NCI-H146 (cell line): ENCODE measurements at regions not wholly inside any gene's neighbourhood (a gene's known extent, or its start where the extent isn't known, plus 50 kb on each side); places are given as distances from the start of the nearest gene placed in this dataset.
A peak's percentile ranks its signal among the peaks of the same experiment; 100 is the strongest.
"Not testable (repeated sequence)": the region's sequence is repeated elsewhere in the genome, so short reads cannot be mapped to it uniquely, and the experiment has no call there.

Experiments
- DNase-seq: peaks from one replicate; lab custom pipeline; 2025; lab: John Stamatoyannopoulos, UW

GRCh38 chr22:49015459-49015858 lies 812.2 kb downstream of the BRD1 start:
- peak; percentile 58 for DNase-seq

GRCh38 chr22:49014227-49015201 lies 813.2 kb downstream of the BRD1 start:
- no peak for DNase-seq

DNA sequence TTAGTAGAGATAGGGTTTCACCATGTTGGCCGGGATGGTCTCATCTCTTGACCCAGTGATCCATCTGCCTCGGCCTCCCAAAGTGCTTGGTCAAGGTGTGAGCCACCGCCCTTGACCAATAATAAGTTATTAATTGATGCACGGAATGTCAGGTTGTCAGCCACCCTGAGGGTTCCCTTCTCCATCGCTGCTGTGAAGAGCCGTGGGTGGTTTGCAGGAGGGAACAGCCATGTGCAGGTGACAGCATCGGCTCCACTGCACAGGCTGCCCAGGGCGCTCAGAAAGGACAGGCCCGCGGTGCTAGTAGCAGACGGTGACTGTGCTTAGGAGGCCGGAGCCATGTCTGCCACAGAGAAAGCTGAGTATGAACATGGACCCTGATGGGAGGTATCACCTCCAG lies 814.0 kb downstream of the BRD1 start:
- no peak for DNase-seq

GRCh38 chr22:49012712-49013395 lies 814.8 kb downstream of the BRD1 start:
- no peak for DNase-seq

- no peak for DNase-seq
These were observed 815.7 kb downstream of the BRD1 start for GRCh38 chr22:49011769-49012648.

DNA sequence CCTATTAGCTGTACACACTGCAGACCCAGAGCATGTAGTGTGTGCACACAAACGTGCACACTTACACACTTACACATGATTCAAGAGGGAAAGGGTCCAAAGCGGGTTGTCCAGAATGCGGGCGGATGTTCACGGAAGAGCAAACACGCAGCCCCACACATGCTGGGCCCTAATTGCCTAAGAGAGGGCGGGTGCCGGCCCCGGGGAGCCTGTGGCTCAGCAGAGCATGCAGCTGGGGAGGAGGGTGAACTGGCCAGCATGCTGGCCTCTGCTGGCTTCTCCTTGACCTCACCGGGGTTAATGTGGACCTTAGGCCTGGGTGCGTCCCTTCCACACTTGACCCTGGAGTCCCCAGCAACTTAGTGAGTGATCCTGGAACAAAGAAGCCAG lies 816.3 kb downstream of the BRD1 start:
- peak; percentile 36 for DNase-seq

- DNase-seq = no peak
These were observed 816.8 kb downstream of the BRD1 start for GRCh38 chr22:49010901-49011300.

DNA sequence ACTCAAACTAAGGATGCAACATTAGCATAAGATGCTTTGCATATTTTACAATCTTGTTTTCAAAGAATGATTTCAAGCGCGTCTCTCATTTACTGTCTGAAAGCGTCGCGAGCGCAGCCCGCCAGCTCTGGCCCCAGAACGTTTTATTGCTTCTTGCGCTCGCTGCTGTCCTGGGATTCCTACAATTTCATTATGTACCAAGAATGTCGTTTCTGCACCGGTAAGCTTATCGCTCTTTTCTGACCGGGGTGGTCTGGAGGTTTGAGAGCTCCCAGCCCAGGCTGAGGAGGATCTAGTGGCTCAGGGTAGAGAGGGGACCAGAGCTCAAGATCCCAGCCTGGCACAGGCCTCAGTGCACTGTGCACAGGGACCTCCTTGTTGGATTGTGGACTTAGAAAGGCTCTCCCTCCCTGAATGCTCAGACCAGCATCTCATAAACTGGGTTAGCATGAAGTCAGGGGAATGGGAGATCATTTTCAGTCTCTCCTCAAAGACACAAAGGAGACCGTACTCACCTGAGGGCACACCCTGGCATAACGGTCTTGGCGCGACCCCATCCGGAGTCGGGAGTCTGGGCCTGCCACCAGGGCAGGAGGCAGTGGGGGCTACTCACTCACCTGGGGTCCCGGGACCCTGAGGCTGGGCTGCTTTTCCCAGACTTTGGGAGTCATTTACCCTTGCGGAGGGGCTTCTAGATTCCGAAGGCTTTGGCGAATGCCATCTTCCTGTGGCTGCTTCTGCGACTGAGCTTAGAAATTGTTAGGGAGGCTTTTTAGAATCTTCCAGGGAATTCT lies 817.4 kb downstream of the BRD1 start:
- no peak for DNase-seq

GRCh38 chr22:49009359-49010063 lies 818.2 kb downstream of the BRD1 start:
- no peak for DNase-seq

DNA sequence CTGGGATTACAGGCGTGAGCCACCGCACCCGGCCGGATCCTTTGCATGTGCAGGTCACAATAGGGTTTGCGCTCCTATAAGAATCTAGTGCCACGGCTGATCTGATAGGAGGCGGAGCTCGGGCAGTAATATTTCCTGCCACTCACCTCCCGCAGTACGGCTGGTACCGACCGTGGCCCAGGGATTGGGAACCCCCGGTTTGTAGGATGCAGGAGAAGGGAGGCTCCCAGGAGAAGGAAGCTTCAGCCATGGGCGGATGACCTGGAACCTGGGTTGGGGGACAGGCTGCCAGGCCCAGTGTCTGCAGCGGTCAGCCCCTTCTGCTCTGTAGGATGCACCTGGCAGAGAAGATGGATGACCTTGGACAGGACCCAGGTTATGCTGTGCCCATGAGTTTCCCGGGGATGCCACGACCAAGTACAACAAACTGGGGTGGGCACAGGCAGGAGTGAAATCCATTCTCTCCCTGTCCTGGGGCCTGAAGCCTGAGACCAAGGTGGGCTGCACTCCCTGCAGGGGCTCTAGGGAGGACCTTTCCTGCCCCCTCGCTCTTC lies 818.9 kb downstream of the BRD1 start:
- no peak for DNase-seq

- DNase-seq = no peak
These were observed 820.5 kb downstream of the BRD1 start for GRCh38 chr22:49007013-49007653.

- no peak for DNase-seq
These were observed 821.3 kb downstream of the BRD1 start for GRCh38 chr22:49006207-49007012.

GRCh38 chr22:49005557-49005956 lies 822.1 kb downstream of the BRD1 start:
- DNase-seq = no peak

DNA sequence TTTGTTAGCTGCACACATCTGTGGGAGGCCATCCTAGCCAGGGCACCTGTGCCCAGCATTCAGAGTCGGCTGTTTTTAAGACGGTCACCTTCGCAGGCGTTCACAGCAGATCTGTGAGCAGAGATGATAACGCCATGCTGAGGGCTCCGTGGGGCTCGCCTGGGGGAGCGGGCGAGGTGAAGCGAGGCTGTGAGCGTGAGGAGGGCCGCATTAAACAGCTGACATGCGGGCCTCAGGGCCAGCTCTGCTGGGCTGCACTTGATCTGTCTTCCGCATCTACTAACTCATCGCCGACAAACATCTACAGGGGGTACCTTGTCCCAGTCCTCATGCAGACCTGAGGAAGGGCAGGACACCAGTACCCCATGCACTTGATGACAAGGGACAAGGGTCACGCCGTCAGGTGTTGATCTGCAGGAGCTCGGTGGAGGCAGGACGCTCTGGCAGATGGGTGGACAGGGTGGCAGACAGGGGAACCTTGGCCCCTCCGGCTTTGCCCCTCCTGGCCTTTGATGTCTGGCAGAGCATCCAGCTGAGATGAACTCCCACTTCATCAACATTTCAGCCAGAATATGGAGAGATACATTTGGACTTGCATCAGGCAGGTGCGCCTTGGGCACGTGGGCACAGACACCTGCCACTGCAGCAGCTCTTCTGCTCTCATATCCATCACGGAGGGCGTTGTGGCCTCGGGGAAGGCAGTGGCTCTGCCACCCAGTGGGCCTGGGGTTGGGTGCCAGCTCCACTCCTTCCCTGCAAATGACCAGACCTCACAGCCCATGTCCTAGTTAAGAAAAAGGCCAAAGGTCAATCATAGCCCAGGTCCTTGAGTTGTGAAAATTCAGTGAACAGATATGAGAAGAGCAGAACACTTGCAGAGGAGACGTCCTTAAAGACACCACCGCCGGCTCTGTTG lies 822.9 kb downstream of the BRD1 start:
- no peak for DNase-seq

- not testable (repeated sequence) for DNase-seq
These were observed 830.1 kb downstream of the BRD1 start for GRCh38 chr22:48997605-48998004.

- DNase-seq = no peak
These were observed 834.0 kb downstream of the BRD1 start for GRCh38 chr22:48993655-48994054.

DNA sequence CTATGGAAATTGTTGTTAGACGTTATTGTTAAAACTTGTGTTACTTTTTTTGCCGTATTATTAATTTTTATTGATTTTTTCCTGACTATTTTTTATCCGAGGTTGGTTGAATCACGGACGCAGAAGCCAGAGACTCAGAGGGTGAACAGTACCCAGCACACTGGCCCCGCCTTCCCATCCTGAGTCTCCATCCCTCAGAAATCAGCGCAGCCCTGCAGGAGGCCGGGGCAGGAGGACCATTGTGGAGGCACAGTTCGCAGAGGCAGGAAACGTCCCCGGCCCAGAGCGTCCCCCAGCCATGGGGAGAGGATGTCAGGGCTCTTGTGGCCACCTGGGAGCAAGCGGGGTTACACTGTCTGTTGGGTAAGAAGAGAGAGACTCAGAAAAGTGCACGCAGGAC lies 843.0 kb downstream of the BRD1 start:
- DNase-seq = no peak

GRCh38 chr22:48982321-48982905 lies 845.3 kb downstream of the BRD1 start:
- DNase-seq = no peak
